ENCODE measurements at regions not wholly inside any gene's neighbourhood (a gene's known extent, or its start where the extent isn't known, plus 50 kb on each side); places are given as distances from the start of the nearest gene placed in this dataset.

- no peak for DNase-seq (ENCODE audit: low spot score)
- no peak for FAIRE-seq
Measured at GRCh38 chr16:17520561-17520960, 49.8 kb upstream of the XYLT1 start.

Data from urothelium cell line (cell line).